ENCODE measurements at regions not wholly inside any gene's neighbourhood (a gene's known extent, or its start where the extent isn't known, plus 50 kb on each side); places are given as distances from the start of the nearest gene placed in this dataset.

GRCh38 chr7:13016592-13017332 is 329.3 kb downstream of the ARL4A start:
- H3K9ac ChIP-seq (ENCODE audit: low read depth, low read length), result no peak overlapping the region
- H3K27ac ChIP-seq (ENCODE audit: low read length), result no peak overlapping the region
- H3K36me3 ChIP-seq (ENCODE audit: insufficient read depth, low read length), result no peaks in the 10 kb centered on the region
- H3K79me2 ChIP-seq (ENCODE audit: insufficient read depth, low read length), result no peaks in the 10 kb centered on the region
- ATAC-seq (ENCODE audit: insufficient read depth, low read depth), result no peak
- TF ChIP-seq CTCF (IDR thresholded peaks at IDR 0.05; ENCODE audit: borderline replicate concordance, extremely low read depth, low read length, poor library complexity, severe bottlenecking) (no peak), EZH2 (IDR thresholded peaks at IDR 0.05; ENCODE audit: borderline replicate concordance, low read depth, low read length, severe bottlenecking) (no peak)
- DNase-seq, result no peak
- no peak overlapping the region for H3K4me2 ChIP-seq (ENCODE audit: insufficient read depth, low read length)
- H3K9me3 ChIP-seq (ENCODE audit: insufficient read depth, low read length, severe bottlenecking), result no peaks in the 10 kb centered on the region
- no peak overlapping the region for H3K4me3 ChIP-seq (ENCODE audit: low read depth in 1 of 2, low read length in 2 of 2)
- H3K4me1 ChIP-seq (ENCODE audit: insufficient read depth, low read length), result no peaks in the 10 kb centered on the region
- H3K27me3 ChIP-seq (ENCODE audit: insufficient read depth, low read length, poor library complexity), result no peaks in the 10 kb centered on the region
- H2AFZ ChIP-seq (ENCODE audit: low read depth, low read length), result no peak overlapping the region
- no peaks in the 10 kb centered on the region for H4K20me1 ChIP-seq (ENCODE audit: insufficient read depth, low read length)

- DNase-seq (no peak), ATAC-seq (ENCODE audit: insufficient read depth, low read depth) (no peak)
- TF ChIP-seq CTCF (IDR thresholded peaks at IDR 0.05; ENCODE audit: borderline replicate concordance, extremely low read depth, low read length, poor library complexity, severe bottlenecking), result no peak
- TF ChIP-seq EZH2 (IDR thresholded peaks at IDR 0.05; ENCODE audit: borderline replicate concordance, low read depth, low read length, severe bottlenecking), result no peak
- Histone ChIP-seq H3K27me3 (ENCODE audit: insufficient read depth, low read length, poor library complexity) (no peaks in the 10 kb centered on the region), H3K4me2 (ENCODE audit: insufficient read depth, low read length) (no peak overlapping the region), H3K4me3 (ENCODE audit: low read depth in 1 of 2, low read length in 2 of 2) (no peak overlapping the region), H3K36me3 (ENCODE audit: insufficient read depth, low read length) (no peaks in the 10 kb centered on the region), H3K9me3 (ENCODE audit: insufficient read depth, low read length, severe bottlenecking) (no peaks in the 10 kb centered on the region), H4K20me1 (ENCODE audit: insufficient read depth, low read length) (no peaks in the 10 kb centered on the region), H3K4me1 (ENCODE audit: insufficient read depth, low read length) (no peaks in the 10 kb centered on the region), H3K9ac (ENCODE audit: low read depth, low read length) (no peak overlapping the region), H3K27ac (ENCODE audit: low read length) (no peak overlapping the region), H3K79me2 (ENCODE audit: insufficient read depth, low read length) (no peaks in the 10 kb centered on the region), H2AFZ (ENCODE audit: low read depth, low read length) (no peak overlapping the region)
Measured at GRCh38 chr7:13017333-13017857, 330.0 kb downstream of the ARL4A start.

GRCh38 chr7:13017881-13018280 is 330.4 kb downstream of the ARL4A start:
- DNase-seq, result no peak
- Histone ChIP-seq H3K4me3 (ENCODE audit: low read depth in 1 of 2, low read length in 2 of 2) (no peak overlapping the region), H4K20me1 (ENCODE audit: insufficient read depth, low read length) (no peaks in the 10 kb centered on the region), H3K27ac (ENCODE audit: low read length) (no peak overlapping the region), H3K9me3 (ENCODE audit: insufficient read depth, low read length, severe bottlenecking) (no peaks in the 10 kb centered on the region), H3K4me2 (ENCODE audit: insufficient read depth, low read length) (no peak overlapping the region), H3K27me3 (ENCODE audit: insufficient read depth, low read length, poor library complexity) (no peaks in the 10 kb centered on the region), H3K9ac (ENCODE audit: low read depth, low read length) (no peak overlapping the region), H3K79me2 (ENCODE audit: insufficient read depth, low read length) (no peaks in the 10 kb centered on the region), H2AFZ (ENCODE audit: low read depth, low read length) (no peak overlapping the region), H3K4me1 (ENCODE audit: insufficient read depth, low read length) (no peaks in the 10 kb centered on the region), H3K36me3 (ENCODE audit: insufficient read depth, low read length) (no peaks in the 10 kb centered on the region)
- ATAC-seq (ENCODE audit: insufficient read depth, low read depth), result no peak
- TF ChIP-seq CTCF (IDR thresholded peaks at IDR 0.05; ENCODE audit: borderline replicate concordance, extremely low read depth, low read length, poor library complexity, severe bottlenecking) (no peak), EZH2 (IDR thresholded peaks at IDR 0.05; ENCODE audit: borderline replicate concordance, low read depth, low read length, severe bottlenecking) (no peak)

Data from DND-41 (cell line).